GM19372 (cell line): ENCODE measurements at regions not wholly inside any gene's neighbourhood (a gene's known extent, or its start where the extent isn't known, plus 50 kb on each side); places are given as distances from the start of the nearest gene placed in this dataset.

Experiments
- ATAC-seq: cut with Tn5 transposase; IDR thresholded peaks from one replicate; pipeline ENCODE4 v1.9.1; 2021; ENCODE audit warnings: mild to moderate bottlenecking, low read depth, moderate library complexity; ENCODE audit not compliant: unreplicated experiment

DNA sequence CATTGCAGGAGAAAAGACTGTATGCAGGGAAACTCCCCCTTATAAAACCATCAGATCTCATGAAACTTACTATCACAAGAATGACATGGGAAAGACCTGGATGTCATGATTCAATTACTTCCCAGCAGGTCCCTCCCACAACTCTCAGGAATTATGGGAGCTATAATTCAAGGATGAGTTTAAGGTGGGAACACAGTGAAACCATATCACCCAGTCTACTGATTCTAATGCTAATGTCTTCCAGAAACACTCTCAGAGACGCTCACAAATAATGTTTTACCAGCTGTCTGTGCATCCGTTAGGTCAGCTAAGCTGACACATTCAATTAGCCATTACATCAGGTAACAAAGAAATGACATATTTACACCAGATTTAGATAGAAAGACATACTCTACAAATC is 637.9 kb downstream of the NLGN4Y start:
- no peak for ATAC-seq

DNA sequence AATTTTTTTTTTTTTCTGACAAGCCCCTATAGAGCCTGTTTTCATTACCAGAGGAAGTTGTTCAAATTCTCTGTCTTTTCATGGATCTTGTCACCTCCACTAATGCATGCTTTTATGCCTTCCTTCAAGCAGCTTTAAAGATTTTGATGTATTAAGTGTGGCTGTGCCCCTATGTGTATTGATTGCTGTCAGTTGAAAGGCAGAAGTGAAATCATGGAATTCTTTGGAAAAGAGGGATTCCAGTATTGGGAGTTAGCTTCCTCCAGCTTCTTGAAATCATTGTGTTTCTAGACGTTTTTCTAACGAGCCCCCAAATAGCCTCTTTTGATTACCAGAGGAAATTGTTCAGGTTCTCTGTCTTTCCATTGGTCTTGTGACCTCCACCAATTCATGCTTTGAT is 655.6 kb downstream of the NLGN4Y start:
- no peak for ATAC-seq

- ATAC-seq, result no peak
Measured at GRCh38 chrY:15229056-15229455, 704.7 kb downstream of the NLGN4Y start.

GRCh38 chrY:15239596-15240132 is 715.3 kb downstream of the NLGN4Y start:
- ATAC-seq, result no peak

DNA sequence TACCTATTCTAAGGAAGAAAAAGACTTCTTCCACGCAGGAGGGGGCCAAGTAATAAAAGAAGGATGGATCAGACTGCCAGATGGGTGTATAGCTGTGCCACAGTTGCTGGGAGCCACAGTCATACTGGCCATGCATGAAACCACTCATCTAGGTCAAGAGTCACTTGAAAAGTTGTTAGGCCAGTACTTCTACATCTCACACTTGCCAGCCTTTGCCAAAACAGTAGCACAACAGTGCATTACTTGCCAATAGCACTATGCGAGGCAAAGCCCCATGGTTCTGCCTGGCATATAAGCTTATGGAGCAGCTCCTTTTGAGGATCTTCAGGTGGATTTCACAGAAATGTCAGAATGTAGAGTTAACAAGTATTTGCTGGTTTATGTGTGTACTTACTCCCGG is 735.0 kb downstream of the NLGN4Y start:
- ATAC-seq, result no peak

DNA sequence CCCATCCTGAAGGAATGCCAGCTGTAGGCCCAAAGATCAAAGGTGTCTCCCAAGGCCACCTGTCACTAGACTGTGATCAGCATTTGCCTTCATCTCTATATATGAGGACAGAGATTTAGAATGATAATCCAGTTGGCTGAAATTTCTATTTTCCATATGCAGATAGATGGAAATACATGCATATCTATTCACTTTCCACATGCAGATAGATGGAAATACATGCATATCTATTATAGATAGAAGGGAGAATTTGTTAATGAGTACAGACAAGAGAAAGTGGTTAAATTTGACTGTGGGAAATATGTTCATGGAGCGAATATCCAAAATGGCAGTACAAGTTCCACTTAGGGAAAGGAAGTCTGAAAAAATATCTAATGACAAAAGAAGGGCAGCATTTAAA is 762.2 kb downstream of the NLGN4Y start:
- ATAC-seq, result no peak

- ATAC-seq, result no peak
Measured at GRCh38 chrY:15289821-15290220, 765.5 kb downstream of the NLGN4Y start.

DNA sequence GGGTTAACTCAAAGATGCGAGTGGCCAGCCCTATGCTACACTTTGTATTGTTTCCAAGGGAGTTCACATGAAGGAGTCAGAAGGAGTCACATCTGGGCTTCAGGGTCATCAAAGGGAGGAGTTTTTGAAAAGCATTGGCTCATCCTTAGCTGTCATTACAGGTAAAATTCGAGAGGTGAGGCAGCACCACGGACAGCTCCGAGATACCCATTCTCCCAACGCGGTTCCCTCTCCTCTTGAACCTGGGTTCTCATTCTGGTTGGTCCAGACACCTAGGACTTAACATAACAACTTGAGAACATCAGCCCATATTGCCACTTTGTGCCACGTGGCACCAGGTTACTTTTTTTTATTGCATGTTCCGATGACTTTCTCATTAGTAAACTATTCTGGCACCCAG is 768.6 kb downstream of the NLGN4Y start:
- no peak for ATAC-seq

GRCh38 chrY:15301879-15302278 is 777.5 kb downstream of the NLGN4Y start:
- no peak for ATAC-seq

- no peak for ATAC-seq
Measured at GRCh38 chrY:15312166-15312565, 787.8 kb downstream of the NLGN4Y start.

DNA sequence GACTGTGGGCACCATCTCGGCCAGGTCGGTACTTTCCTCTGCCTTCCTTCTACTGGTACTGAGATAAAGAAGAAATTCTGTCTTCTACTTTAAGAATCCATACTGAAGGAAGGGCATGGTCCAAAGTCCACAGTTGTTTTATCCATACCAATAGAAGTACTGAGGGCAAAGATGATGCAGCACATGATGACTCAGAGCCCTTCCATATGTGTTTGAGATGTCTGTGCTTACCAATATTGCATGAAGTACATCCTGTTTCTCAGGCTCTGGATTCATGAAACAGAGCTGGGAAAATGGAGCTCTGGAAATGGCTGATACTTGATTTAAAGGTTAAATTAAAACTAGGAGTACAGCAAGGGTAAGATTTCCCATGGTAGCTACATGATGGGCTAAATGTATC is 799.9 kb downstream of the NLGN4Y start:
- ATAC-seq, result no peak

- ATAC-seq, result no peak
Measured at GRCh38 chrY:15325201-15325600, 800.9 kb downstream of the NLGN4Y start.

- no peak for ATAC-seq
Measured at GRCh38 chrY:15326673-15327072, 802.3 kb downstream of the NLGN4Y start.

DNA sequence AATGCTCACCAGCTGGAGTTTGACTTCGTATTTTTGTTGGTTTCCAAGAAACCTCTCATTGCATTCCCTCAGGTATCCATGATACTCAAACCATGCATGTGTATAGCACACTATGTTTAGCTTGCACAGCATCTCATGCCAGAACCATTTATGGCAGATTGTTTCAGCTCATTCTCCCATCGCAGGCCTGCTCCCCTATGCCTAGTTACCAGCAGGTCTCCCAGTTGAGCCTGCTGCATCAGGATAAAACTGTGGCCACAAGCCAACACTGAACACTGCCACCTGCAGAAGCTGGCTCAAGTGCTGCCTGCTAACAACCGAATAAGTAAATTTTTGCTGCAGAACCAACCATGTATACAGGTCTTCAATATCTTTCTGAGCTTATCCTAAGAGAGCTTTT is 804.5 kb downstream of the NLGN4Y start:
- ATAC-seq, result no peak

DNA sequence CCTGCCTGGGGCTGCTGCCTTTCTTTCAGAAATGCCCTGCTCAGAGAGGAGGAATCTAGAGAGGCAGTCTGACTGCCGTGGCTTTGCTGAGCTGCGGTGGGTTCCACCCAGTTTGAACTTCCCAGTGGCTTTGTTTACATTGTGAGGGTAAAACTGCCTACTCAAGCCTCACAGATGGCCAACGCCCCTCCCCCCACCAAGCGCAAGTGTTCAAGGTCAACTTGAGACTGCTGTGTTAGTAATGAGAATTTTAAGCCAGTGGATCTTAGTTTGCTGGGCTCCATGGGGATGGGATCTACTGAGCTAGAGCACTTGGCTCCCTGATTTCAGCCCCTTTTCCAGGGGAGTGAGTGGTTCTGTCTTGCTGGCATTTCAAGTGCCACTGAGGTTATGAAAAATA is 819.2 kb downstream of the NLGN4Y start:
- no peak for ATAC-seq

DNA sequence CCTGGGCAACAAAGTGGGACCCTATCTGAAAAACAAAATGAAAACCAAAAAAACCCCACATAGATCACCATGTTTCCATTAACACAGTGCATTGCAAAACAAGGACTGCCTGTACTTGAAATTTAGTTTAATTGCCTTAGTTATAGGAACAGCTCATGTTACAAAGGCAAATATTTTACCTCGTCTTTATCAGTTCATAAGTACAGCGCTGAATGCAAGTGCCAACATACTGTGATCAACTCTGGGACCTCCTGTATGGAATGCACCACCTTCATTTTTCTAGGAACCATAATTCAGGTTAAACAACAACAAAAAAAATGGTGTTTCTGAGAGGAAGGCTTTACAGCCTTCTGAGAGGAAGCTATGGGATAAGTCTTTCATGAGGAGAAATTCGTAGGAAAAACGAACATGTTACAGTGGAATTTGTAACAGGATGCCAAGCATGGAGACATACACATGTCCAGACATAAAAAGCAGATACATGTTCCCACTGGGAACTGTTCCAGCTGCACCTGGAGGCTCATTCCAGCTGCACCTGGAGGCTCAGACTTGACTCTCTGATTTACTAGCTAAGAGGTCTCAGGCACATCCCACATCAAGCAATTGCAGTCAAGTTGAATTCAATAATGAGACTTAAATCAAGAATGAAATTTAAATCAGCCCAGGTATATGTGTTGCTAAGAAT is 821.3 kb downstream of the NLGN4Y start:
- ATAC-seq, result no peak

GRCh38 chrY:15349351-15349750 is 825.0 kb downstream of the NLGN4Y start:
- no peak for ATAC-seq

DNA sequence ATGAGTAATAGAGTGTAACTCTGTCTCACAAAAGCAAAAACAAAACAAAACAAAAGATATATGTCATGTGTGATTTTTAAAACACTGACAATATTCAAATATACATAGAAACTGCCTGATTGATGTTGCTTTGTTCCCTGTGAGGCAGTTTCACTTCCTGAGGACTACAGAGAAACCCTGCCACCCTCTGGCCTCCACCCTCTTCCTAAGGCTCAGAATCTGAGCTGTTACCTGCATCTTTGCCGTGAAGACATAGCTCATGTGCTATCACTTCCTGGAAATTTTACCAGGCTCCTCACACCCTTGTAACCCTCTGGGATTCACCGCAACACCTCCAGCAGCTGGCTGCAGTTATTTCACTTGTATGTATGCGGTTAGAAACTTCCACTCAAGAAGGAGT is 831.0 kb downstream of the NLGN4Y start:
- ATAC-seq, result no peak

GRCh38 chrY:15360471-15360870 is 836.1 kb downstream of the NLGN4Y start:
- ATAC-seq, result no peak

DNA sequence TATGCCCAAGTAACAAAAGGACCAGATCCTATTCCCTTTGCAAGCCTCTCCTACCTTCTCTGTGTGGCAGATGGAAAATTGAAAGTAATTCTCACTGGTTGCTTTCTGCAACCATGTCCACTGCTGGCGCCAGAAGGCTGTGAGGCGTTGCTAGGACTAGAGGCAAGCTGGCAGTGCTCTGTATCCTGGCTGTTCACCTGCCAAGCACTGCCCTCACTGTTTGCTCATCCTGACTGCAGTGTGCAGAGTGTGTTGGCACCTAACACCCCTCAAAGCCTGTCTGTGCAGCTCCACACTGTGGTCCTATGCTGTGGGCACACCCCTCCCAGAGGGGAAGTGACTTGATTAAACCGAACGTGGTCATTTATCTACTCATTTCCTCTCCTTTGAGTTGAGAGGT is 840.7 kb downstream of the NLGN4Y start:
- ATAC-seq, result no peak

DNA sequence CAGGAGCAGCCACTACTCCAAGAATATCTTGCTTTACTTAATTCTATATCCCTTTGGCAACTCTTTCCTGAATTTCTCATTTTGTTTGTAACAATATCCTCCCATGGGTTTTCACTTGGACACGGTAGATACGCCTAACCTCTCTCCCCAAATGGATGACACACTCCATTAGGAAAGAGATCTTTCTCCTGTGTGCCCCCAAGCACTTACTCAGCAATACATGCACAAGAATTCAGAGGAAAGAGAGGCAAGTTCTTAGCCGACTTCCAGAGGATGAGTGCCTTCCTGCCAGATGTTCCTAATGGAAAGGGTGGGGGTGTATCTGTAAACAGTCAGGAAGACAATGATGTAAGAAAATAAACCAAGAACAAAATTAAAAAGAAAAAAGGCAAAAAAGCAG is 844.5 kb downstream of the NLGN4Y start:
- ATAC-seq, result no peak

- ATAC-seq, result no peak
Measured at GRCh38 chrY:15385178-15385577, 860.8 kb downstream of the NLGN4Y start.
